Activated CD8-positive, alpha-beta memory T cell treated with anti-CD3 and anti-CD28 coated beads for 24 hours (primary cell): ENCODE measurements at regions not wholly inside any gene's neighbourhood (a gene's known extent, or its start where the extent isn't known, plus 50 kb on each side); places are given as distances from the start of the nearest gene placed in this dataset.

Experiments
- DNase-seq: peaks from one replicate; pipeline ENCODE4 v3.0.0-alpha.2; 2020

DNA sequence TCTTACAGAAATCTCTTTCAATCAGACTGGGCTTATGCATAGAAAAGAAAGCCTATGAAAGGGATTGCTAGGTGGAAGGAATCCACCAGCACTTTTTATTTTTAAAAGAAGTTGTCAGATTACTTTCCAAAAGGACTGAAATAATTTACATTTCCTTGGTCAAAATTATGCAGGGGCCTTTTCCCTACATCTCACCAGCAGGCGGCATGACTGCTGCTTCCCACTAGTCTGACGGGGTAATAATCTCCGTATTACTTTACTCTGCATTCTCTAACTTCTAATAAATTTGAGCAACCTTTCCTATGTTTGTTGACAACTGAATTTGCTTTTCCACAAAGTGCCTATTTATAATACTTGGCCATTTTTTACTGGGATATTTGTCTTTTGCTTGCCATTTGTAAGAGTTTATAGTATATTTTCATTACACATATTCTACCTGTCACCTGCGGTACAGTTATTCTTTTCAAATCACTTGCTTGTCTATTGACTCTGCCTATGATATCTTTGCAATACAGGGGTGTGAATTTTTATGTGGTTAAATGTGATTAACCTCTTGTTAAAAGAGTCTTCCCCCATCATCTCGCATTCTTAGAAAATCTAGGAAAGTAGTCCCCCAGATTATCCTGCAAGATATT lies 51.9 kb upstream of the USP47 start:
- DNase-seq, result no peak

GRCh38 chr11:11788063-11788710 lies 53.6 kb upstream of the USP47 start:
- DNase-seq, result no peak

DNA sequence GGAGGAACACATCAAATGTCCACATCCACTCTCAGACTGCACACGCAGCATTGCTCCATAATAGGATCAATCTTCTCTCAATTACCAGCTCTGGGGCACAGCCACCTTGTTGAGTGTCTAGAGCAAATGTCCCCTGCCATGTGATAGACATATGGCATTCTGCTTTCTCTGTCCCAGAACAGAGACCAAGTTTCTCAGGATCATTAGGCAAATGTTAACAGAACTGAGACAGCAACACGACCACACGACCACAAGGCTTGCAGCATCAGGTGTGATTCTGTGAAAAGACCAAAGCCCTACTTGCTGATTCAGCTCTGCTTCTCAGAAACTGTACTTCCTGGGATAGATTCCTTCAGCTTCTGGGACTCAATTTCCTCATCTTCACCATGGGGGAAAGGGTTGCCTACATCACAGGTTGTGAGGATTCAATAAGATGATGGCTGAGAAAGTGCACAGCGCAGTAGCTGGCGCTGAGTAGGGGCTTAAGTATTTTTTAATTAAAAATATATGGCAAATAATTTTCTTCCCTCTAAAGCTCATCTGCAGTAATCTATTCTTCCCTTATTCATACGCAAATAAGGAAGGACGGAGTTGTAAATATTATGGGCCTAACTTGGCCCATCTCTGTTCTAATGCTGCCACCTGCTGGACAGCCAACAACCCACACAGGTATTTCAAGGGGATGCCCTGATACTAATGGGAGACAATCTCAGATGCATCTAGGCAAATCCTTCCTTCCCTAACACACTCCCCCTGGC lies 54.3 kb upstream of the USP47 start:
- DNase-seq, result peak; percentile 84

DNA sequence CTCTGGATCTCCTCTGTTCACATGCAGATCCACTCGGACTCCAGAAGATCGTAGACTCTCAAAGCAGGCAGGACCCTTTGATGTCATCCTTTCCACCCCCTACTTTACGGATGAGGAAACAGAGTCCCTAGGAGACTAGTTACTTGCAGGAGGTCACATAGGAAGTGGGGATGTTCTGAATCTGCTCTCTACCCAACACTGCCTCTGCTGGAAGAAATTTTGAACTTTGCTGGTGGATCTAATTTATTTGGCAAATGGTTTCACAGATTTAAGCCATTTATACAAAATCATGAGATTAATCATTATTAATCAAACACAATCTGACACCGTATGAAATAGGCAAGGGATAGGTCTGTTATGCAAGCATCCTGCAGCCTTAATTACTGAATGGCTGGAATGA lies 55.0 kb upstream of the USP47 start:
- DNase-seq, result no peak

DNA sequence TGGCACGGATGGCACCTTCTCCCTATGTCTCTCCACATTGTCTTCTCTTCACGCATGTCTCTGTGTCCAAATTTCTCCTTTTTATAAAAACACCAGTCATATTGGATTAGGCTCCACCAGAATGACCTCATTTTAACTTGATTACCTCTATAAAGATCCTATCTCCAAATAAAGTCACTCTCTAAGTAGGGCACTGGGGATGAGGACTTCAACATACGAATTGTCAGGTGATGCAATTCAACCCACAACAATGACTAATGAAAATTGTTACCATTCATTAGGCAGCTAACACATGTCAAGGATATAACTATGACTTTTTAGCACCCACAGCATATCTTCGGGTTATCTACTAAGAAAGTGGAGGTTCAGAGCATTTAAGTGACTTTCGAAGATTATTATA lies 55.5 kb upstream of the USP47 start:
- DNase-seq, result no peak

DNA sequence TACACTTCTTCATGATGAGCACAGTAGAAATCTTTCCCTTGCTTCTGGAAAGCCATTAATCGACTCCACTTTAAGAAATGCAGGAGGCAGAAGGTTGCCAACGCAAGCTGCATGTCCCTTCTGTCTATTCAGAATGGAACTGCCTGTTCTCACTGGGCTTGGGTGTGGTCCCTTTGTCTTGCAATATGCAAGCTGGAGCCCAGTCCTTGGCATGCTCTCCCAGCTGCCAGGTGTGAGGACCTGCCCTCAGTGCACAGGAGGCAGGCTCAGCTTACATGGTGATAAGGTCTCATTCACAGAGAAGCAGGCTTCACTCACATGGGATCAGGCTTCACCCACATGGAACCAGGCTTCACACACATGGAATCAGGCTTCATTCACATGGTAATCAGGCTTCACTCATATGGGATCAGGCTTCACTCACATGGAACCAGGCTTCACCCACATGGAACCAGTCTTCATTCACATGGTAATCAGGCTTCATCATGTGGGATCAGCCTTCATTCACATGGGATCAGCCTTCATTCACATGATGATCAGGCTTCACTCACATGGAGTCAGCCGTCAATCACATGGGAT lies 59.2 kb upstream of the USP47 start:
- no peak for DNase-seq

- no peak for DNase-seq
Observed at GRCh38 chr11:11780858-11781257, 60.9 kb upstream of the USP47 start.

- no peak for DNase-seq
Observed at GRCh38 chr11:11779975-11780374, 61.8 kb upstream of the USP47 start.

DNA sequence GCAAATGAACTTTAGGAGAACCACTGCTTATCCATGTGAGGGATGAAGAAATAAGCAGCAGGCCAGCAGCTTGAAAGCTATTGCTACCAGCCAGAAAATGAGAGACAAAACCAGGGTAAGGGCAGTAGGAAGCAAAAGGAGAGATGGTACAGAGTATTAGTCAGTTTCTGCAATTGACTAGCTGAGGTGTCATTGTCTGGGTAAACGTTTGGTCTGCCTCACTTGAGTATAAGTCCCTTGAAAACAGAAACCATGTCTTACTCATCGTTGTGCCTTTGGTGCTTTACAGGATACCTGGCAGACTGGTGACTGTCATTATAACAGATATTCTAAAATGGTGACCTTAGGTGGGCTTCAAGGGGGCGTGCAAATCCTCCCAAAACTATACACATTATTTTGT lies 63.9 kb upstream of the USP47 start:
- DNase-seq, result no peak

- no peak for DNase-seq
Observed at GRCh38 chr11:11776714-11777113, 65.1 kb upstream of the USP47 start.

GRCh38 chr11:11774928-11775327 lies 66.8 kb upstream of the USP47 start:
- DNase-seq, result no peak

GRCh38 chr11:11772865-11773515 lies 68.8 kb upstream of the USP47 start:
- DNase-seq, result no peak

- no peak for DNase-seq
Observed at GRCh38 chr11:11770921-11771486, 70.8 kb upstream of the USP47 start.

DNA sequence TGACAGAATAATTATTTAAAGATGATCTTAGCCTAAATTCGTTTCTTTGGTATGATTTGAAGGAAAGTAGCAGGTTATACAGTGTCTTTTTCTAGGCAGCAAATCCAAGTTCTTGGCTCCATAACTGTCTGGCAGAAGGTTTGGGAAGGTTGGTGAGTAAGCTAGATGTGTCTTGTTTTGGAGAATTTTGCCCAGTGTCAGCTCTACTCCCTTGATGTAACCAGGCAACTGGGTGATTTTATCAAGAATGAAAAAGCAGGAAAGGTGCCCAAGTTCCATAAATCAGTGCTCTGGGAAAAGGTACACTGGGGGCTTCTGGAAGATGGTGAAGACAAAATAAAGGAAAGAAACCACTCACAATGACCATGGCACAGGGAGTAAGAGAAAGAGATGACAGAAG lies 71.5 kb upstream of the USP47 start:
- DNase-seq, result no peak

GRCh38 chr11:11769782-11770181 lies 72.0 kb upstream of the USP47 start:
- DNase-seq, result no peak

DNA sequence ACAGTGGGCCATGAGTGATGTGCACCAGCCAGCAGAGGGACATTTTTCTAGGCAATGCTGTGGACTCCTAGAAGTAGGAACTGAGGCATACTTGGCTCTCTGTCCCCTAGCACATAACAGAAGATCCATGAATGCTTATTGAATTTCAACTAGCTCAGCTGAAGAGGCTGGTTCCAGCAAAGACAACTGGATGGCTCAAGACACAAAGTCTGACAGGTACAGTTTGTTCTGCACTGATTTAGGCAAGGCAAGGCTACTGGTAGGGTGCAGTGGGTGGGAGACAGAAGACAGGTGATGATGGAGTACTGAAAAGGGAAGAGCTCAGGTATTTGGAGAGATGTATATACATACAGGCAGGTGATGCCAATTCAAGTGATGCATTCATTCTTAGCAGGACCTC lies 72.4 kb upstream of the USP47 start:
- no peak for DNase-seq

GRCh38 chr11:11764423-11764803 lies 77.4 kb upstream of the USP47 start:
- DNase-seq, result no peak

- no peak for DNase-seq
Observed at GRCh38 chr11:11763796-11764422, 77.9 kb upstream of the USP47 start.

DNA sequence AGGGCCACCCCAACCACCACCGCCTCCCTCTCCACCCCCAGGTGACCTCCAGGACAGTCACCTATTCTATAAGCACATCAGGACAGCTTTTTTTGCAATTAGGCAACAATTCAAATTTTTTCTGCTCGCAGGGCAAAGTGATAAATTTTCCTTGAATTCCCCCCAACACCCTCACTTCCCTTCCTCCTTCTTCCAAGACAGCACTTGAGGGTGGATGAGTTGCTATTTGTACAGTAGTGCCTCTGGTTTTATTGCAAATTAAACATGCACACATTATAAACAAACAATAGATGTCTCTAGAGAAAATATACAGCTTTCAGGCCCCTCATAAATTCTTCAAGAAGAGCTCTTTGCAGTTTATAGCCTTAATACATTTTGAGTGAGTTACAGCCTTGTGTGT lies 80.9 kb upstream of the USP47 start:
- no peak for DNase-seq

- DNase-seq, result no peak
Observed at GRCh38 chr11:11758603-11759196, 83.1 kb upstream of the USP47 start.

DNA sequence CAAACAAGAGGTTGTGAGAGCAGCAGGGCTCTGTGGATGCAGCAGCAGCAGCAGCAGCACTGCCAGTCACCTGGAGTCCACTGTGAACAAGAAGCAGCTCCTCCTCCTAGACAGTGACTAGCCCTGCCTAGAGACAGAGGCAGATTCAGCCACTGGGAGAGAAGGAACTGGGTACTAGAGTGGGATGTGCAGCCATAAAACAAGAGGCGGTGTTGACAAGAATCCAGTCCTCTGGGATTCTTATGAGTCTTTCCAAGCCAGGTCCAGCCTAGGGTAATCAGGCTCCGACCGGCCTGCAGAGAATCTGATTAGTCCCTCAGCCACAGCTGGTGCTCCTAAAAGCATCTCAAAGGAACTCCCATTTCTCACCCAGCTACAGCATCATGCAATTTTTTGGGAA lies 83.9 kb upstream of the USP47 start:
- DNase-seq, result no peak

DNA sequence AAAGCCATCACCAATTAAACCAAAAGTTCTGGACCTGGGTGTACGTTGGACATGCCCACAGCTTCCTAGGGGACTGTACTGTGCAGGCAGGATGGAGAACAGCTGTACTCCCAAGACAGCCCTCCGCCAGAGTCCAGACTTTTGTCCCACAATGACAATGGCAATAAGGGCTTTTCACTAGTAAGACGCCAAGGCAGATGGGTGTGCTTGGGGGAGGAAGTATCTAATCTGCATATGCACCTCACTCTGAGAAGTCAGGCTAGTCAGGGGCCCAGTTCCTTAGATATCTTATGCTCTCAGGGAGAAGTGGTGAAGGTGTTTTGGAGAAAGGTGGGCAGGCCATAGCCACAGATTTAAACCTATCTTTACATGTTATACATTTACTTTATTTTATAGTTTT lies 85.1 kb upstream of the USP47 start:
- DNase-seq, result no peak
